Colon (tissue), 2 donors: ENCODE measurements at regions not wholly inside any gene's neighbourhood (a gene's known extent, or its start where the extent isn't known, plus 50 kb on each side); places are given as distances from the start of the nearest gene placed in this dataset.
"Not testable (repeated sequence)": the region's sequence is repeated elsewhere in the genome, so short reads cannot be mapped to it uniquely, and the experiment has no call there.

Experiments
- FAIRE-seq: peaks from 2 replicates; lab custom pipeline; 2012; peaks lifted over from hg19 to GRCh38; lab: Jason Lieb, UNC
- donor health status: control.
- donor health status: control.

- no peak for FAIRE-seq
Measured at GRCh38 chr2:200102971-200103370, 147.6 kb downstream of the MAIP1 start.

- no peak for FAIRE-seq
Measured at GRCh38 chr2:200104015-200104414, 148.6 kb downstream of the MAIP1 start.

- FAIRE-seq = no peak
Measured at GRCh38 chr2:200107514-200108217, 152.3 kb downstream of the MAIP1 start.

GRCh38 chr2:200109421-200109820, 154.0 kb downstream of the MAIP1 start:
- FAIRE-seq = no peak

GRCh38 chr2:200110381-200110780, 155.0 kb downstream of the MAIP1 start:
- FAIRE-seq = no peak

GRCh38 chr2:200113016-200113799, 157.8 kb downstream of the MAIP1 start:
- FAIRE-seq = not testable (repeated sequence)

GRCh38 chr2:200119236-200119635, 163.9 kb downstream of the MAIP1 start:
- FAIRE-seq = no peak

- FAIRE-seq = no peak
Measured at GRCh38 chr2:200121931-200122330, 166.5 kb downstream of the MAIP1 start.

GRCh38 chr2:200122683-200123082, 167.3 kb downstream of the MAIP1 start:
- no peak for FAIRE-seq

GRCh38 chr2:200124665-200125368, 169.4 kb downstream of the MAIP1 start:
- FAIRE-seq = not testable (repeated sequence)

- FAIRE-seq = no peak
Measured at GRCh38 chr2:200125444-200126284, 170.3 kb downstream of the MAIP1 start.

GRCh38 chr2:200126285-200126670, 170.9 kb downstream of the MAIP1 start:
- FAIRE-seq = not testable (repeated sequence)

GRCh38 chr2:200126680-200127079, 171.3 kb downstream of the MAIP1 start:
- not testable (repeated sequence) for FAIRE-seq

- FAIRE-seq = no peak
Measured at GRCh38 chr2:200127848-200128247, 172.5 kb downstream of the MAIP1 start.

- no peak for FAIRE-seq
Measured at GRCh38 chr2:200128296-200128695, 172.9 kb downstream of the MAIP1 start.

GRCh38 chr2:200129721-200130462, 174.5 kb downstream of the MAIP1 start:
- no peak for FAIRE-seq

- FAIRE-seq = no peak
Measured at GRCh38 chr2:200130762-200131166, 175.4 kb downstream of the MAIP1 start.

- FAIRE-seq = no peak
Measured at GRCh38 chr2:200131307-200131706, 175.2 kb upstream of the SPATS2L start.

GRCh38 chr2:200135082-200135481, 171.4 kb upstream of the SPATS2L start:
- FAIRE-seq = no peak

- FAIRE-seq = no peak
Measured at GRCh38 chr2:200136655-200137054, 169.8 kb upstream of the SPATS2L start.

- no peak for FAIRE-seq
Measured at GRCh38 chr2:200137271-200137670, 169.2 kb upstream of the SPATS2L start.
